ENCODE measurements at regions not wholly inside any gene's neighbourhood (a gene's known extent, or its start where the extent isn't known, plus 50 kb on each side); places are given as distances from the start of the nearest gene placed in this dataset.
"Not testable (repeated sequence)": the region's sequence is repeated elsewhere in the genome, so short reads cannot be mapped to it uniquely, and the experiment has no call there.

- TF ChIP-seq, protein P1, sequence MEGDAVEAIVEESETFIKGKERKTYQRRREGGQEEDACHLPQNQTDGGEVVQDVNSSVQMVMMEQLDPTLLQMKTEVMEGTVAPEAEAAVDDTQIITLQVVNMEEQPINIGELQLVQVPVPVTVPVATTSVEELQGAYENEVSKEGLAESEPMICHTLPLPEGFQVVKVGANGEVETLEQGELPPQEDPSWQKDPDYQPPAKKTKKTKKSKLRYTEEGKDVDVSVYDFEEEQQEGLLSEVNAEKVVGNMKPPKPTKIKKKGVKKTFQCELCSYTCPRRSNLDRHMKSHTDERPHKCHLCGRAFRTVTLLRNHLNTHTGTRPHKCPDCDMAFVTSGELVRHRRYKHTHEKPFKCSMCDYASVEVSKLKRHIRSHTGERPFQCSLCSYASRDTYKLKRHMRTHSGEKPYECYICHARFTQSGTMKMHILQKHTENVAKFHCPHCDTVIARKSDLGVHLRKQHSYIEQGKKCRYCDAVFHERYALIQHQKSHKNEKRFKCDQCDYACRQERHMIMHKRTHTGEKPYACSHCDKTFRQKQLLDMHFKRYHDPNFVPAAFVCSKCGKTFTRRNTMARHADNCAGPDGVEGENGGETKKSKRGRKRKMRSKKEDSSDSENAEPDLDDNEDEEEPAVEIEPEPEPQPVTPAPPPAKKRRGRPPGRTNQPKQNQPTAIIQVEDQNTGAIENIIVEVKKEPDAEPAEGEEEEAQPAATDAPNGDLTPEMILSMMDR (IDR thresholded peaks at IDR 0.05), result not testable (repeated sequence)
- TF ChIP-seq EZH2 (IDR thresholded peaks at IDR 0.05; ENCODE audit: borderline replicate concordance, insufficient read depth, low read depth, low read length, poor library complexity, severe bottlenecking), result not testable (repeated sequence)
Observed at GRCh38 chr1:146535575-146535974, 306.8 kb upstream of the NOTCH2NLA start.

Measured in B cell (primary cell).